ENCODE measurements at regions not wholly inside any gene's neighbourhood (a gene's known extent, or its start where the extent isn't known, plus 50 kb on each side); places are given as distances from the start of the nearest gene placed in this dataset.

DNA sequence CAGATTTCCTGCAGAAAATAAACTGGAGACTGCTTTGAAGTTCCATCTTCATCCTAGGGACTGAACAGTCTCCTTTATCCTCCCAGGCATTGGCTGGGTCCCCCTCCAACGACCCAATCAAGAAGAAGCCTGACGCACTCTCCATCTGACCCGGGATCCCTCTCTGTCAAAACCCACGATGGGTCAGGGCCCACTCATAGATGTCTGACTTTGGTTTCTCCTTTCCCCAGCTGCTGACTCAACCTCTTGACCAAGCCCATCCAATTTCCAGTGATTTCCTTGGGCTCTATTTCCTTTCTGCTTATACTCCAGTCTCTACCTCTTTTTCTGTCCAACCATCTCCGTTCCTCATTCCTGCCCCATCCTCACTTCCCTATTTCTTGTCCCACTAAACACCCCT is 189.7 kb downstream of the MIAT start (continued):
- TF ChIP-seq SIN3A (conservative IDR thresholded peaks at IDR 0.05 in 1 of 2, IDR thresholded peaks at IDR 0.05 in 1 of 2; ENCODE audit: low read depth in 1 of 2, low read length in 2 of 2) (no peak), NRF1 (IDR thresholded peaks at IDR 0.05; ENCODE audit: low read depth, low read length) (no peak), RNF2 (IDR thresholded peaks at IDR 0.05; ENCODE audit: borderline replicate concordance, low read depth, low read length, missing control alignments, poor library complexity, severe bottlenecking) (no peak), HDAC2 (IDR thresholded peaks at IDR 0.05; ENCODE audit: borderline replicate concordance in 1 of 2, low read depth in 2 of 2, low read length in 2 of 2) (no peak), CHD1 (IDR thresholded peaks at IDR 0.05; ENCODE audit: low read depth, low read length) (no peak), POLR2A (IDR thresholded peaks at IDR 0.05; ENCODE audit: control extremely low read depth in 1 of 2, low read depth in 2 of 2, low read length in 2 of 2) (no peak), POU5F1 (IDR thresholded peaks at IDR 0.05; ENCODE audit: low read depth, low read length) (no peak)
- TF ChIP-seq, protein P1, sequence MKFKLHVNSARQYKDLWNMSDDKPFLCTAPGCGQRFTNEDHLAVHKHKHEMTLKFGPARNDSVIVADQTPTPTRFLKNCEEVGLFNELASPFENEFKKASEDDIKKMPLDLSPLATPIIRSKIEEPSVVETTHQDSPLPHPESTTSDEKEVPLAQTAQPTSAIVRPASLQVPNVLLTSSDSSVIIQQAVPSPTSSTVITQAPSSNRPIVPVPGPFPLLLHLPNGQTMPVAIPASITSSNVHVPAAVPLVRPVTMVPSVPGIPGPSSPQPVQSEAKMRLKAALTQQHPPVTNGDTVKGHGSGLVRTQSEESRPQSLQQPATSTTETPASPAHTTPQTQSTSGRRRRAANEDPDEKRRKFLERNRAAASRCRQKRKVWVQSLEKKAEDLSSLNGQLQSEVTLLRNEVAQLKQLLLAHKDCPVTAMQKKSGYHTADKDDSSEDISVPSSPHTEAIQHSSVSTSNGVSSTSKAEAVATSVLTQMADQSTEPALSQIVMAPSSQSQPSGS (IDR thresholded peaks at IDR 0.05; ENCODE audit: low read length) = no peak

Data from H1 (cell line).